HG03066 (cell line): ENCODE measurements at regions not wholly inside any gene's neighbourhood (a gene's known extent, or its start where the extent isn't known, plus 50 kb on each side); places are given as distances from the start of the nearest gene placed in this dataset.
"Not testable (repeated sequence)": the region's sequence is repeated elsewhere in the genome, so short reads cannot be mapped to it uniquely, and the experiment has no call there.

Source experiments
- ATAC-seq: cut with Tn5 transposase; IDR thresholded peaks from one replicate; pipeline ENCODE4 v1.9.1; 2021; ENCODE audit warnings: low read depth; ENCODE audit not compliant: unreplicated experiment

- ATAC-seq: no peak
Observed at GRCh38 chr7:17552373-17552772, 253.9 kb downstream of the AHR start.

GRCh38 chr7:17552952-17553351 lies 254.5 kb downstream of the AHR start:
- ATAC-seq: no peak

GRCh38 chr7:17554341-17555015 lies 256.0 kb downstream of the AHR start:
- ATAC-seq: no peak

- ATAC-seq: no peak
Observed at GRCh38 chr7:17556247-17556956, 257.9 kb downstream of the AHR start.

DNA sequence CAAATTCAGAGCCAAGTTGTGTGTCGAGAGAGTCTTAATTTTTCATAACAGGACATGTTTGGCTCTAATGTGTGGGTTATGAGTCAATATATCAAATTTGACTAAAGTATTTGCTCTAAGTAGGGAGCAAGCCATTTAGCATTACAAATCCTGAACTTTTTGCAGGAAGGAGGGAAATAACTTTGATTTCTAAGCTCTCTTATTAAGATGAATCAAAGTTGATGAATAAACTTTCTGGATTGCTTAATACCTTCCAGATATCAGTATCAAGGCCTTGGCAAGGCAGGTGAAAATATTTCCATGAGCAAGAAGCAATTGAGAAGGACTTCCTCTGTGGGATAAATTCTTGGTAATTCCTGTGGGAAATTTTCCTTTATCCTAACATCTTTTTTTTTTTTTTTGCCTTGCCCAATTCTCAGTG lies 258.8 kb downstream of the AHR start:
- no peak for ATAC-seq

DNA sequence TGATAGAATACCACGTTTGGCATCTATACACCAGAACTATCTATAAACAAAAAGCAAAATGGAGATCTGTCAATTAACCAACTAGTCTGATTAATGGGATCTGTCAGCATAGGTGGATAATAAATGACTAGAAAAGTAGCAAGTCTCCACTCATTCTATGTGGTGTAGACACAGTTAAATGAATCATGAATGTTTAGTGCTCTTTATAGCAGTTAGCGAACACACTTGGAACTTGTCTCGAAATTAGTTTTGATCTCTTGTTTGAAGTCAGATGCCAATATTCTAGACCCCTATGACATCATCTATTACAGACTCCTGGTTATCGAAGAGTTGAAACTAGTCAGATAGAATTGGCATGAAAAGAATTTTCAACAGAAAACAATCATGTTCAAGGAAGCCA lies 259.7 kb downstream of the AHR start:
- ATAC-seq: no peak

DNA sequence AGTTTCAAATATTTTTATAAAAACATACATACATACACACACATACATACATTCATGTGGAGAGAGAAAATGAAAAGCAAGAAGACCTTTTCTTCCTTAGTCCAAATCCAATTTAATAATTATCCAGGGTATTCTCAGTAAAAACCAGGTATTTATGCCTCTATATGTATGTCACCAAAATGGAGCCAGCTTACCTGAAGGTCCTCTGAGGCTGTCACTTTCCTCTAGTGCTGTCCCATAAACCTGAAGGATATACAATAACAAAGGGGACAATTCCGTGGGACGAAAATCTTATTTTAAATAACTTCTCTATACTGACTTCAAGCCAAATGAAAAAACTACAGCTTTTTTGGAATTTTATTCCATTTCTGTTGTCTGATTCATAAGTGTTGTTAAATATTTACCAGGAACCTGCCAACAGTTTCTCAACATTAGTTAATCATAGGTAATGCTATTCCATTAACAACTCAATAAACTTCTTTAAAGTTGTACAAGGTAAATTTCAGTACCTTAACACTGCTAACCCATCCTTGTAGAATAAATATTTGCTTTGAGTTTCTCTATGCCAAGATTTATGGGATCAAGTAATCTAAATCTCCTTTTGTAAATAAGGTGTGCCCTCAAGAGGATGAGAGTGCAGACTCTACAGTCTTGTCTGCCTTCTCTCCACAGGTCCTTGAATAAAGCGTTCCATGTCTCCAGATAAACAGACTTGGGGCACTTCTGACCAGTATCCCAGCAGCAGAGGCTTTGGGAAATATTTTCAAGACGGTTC lies 260.3 kb downstream of the AHR start:
- no peak for ATAC-seq

DNA sequence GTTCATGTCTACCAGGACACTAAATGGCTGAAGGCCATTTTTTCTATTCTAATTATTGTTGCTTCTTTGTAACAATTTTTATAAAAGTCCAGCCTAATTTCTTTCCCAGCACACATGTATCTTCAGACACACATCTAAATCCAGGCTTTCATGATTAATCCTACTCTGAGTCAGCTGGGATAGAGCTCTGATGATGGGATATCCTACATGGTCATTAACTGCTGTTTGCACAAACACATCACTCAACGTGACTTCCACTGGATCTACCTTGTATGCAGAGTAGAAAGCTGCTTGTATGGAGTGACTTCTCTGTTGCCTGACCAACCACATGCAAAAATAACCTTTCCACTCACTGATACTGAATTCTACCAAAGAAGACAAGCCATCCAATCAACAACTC lies 260.9 kb downstream of the AHR start:
- ATAC-seq: no peak

DNA sequence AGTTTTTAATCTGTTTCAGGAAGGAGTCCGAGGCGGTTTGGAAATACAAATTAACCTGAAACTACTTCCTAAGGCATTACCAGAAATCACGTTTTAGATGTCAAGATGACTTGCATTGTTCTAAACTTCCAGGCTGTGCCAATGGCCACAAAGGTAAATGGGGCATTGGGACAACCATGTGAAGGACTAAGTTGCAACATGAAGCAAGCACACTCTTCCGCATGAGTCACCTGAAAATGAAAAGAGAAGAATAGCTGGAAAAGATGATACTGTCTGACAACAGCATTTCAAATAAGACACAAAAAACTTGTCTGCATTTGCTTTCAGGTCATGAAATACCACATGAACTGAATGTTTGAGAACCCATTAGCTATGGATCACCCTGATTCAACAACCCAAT lies 262.1 kb downstream of the AHR start:
- ATAC-seq: no peak

DNA sequence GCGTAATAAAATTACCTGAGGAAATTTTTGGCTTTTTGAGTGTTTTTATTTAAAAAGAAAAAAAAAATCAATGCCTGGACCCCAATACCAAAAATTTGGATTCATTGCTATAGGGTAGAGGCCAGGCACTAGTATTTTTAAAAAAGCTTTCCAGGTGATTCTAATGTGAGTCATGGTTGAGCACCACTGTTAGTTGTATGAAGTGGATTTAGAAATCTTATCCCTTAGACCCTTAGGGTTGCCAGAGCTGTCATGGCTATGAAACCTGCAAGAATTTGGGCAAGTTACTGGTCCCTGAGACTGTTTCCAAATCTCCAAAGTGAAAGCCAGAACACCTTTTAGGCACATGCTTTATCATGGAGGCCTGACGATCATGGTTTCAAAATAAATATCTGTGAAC lies 262.5 kb downstream of the AHR start:
- no peak for ATAC-seq

- ATAC-seq: no peak
Observed at GRCh38 chr7:17564678-17565212, 266.3 kb downstream of the AHR start.

GRCh38 chr7:17580141-17580540 lies 281.7 kb downstream of the AHR start:
- no peak for ATAC-seq

GRCh38 chr7:17580856-17581255 lies 282.4 kb downstream of the AHR start:
- ATAC-seq: no peak

DNA sequence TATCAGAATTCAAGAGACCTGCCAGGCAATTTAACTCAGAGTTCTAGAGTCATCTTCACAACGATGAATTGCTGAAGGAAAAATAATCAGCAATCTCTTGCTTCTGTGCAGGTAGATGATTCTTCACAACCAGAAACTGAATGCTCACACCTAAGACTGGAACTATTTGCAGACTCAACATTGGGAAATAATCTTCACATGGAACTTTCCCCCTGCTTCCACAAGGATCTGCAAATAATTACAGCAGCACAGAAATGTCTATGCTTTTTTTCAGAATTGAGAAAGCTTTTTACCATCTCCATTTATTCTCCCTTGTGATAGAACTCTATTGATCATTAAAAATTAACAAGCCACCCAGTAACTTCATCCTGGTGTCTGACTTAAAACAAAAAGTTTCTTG lies 282.8 kb downstream of the AHR start:
- no peak for ATAC-seq

DNA sequence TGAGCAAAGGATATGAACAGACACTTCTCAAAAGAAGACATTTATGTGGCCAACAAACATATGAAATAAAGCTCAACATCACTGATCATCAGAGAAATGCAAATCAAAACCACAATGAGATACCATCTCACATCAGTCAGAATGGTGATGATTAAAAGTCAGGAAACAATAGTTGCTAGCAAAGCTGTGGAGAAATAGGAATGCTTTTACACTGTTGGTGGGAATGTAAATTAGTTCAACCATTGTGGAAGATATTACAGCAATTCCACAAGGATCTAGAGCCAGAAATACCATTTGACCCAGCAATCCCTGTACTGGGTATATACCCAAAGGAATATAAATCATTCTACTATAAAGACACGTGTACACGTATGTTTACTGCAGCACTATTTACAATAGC lies 284.2 kb downstream of the AHR start:
- ATAC-seq: not testable (repeated sequence)

DNA sequence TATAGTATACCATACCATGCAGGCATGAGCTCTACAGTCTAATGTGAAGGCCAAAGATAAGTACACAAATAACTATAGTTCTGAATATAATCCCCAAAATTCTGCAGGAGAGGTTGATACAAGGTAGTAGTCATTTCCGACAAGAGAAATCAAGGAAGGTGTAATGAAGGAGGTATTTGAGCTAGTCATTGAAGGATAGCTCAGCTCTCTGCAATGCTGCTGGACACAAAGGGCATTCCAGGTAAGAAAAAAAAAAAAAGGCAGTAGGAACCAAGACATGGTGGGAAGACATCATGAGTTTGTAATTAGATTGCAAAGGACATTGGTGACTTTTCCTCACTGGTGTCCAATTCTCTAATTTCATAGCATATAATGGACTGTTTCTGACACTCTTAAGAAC lies 285.3 kb downstream of the AHR start:
- ATAC-seq: no peak

- ATAC-seq: no peak
Observed at GRCh38 chr7:17584822-17585221, 286.4 kb downstream of the AHR start.

GRCh38 chr7:17586711-17587110 lies 288.3 kb downstream of the AHR start:
- no peak for ATAC-seq

GRCh38 chr7:17588730-17589129 lies 290.3 kb downstream of the AHR start:
- ATAC-seq: no peak

- no peak for ATAC-seq
Observed at GRCh38 chr7:17589671-17590070, 291.2 kb downstream of the AHR start.

DNA sequence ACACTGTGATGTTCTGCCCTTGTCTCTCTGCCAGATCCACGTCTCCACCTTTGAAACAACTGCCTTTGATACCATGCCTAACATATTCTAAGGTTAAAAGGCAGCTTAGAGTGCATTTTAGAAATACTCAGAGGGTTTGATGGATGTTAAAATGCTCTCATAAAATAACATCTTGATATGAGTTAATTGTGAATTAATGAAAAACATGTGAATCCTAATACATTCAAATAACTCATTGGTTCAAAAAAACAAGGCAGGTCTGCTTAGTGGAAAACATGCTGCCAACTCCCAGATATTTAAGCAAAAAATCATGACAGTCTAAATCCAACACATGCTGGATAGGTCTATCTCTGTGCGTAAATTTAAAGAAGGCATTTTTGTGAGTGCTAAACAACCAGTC lies 291.8 kb downstream of the AHR start:
- ATAC-seq: no peak
